Fibroblast of lung (primary cell): ENCODE measurements at regions not wholly inside any gene's neighbourhood (a gene's known extent, or its start where the extent isn't known, plus 50 kb on each side); places are given as distances from the start of the nearest gene placed in this dataset.

ENCODE experiments used
- DNase-seq, 2 donors: peaks; one replicate each; pipeline versions ENCODE4 v3.0.0 to v3.0.0-alpha.2; 2010; ENCODE audit warnings: low read depth in 2 of 2
- H2AFZ ChIP-seq: 2 replicates; pipeline ENCODE4 v1.5.1; 2012; ENCODE audit warnings: low read length, control low read depth, inconsistent platforms
- H3K27ac ChIP-seq: 2 replicates; pipeline ENCODE4 v1.5.1; 2011; ENCODE audit warnings: low read length, control low read depth; ENCODE audit not compliant: insufficient read depth
- H3K27me3 ChIP-seq: 2 replicates; pipeline ENCODE4 v1.5.1; 2011; ENCODE audit warnings: mild to moderate bottlenecking, low read length; ENCODE audit not compliant: control insufficient read depth, insufficient read depth
- H3K36me3 ChIP-seq: 2 replicates; pipeline ENCODE4 v1.5.1; 2011; ENCODE audit warnings: low read length; ENCODE audit not compliant: control insufficient read depth, insufficient read depth
- H3K4me1 ChIP-seq: 2 replicates; pipeline ENCODE4 v1.5.1; 2011; ENCODE audit warnings: low read length; ENCODE audit not compliant: control insufficient read depth, insufficient read depth; ENCODE audit errors: extremely low read depth
- H3K4me2 ChIP-seq: 2 replicates; pipeline ENCODE4 v1.5.1; 2011; ENCODE audit warnings: low read length, control low read depth; ENCODE audit not compliant: insufficient read depth; ENCODE audit errors: extremely low read depth
- H3K4me3 ChIP-seq, 4 experiments: fragments of 200-600 bp in 1 of 4; sonication (generic) in 1 of 4; replicated peaks in 1 of 4; 2 replicates each; pipeline ENCODE4 v1.5.1; 2011 to 2016; ENCODE audit warnings: low read length in 4 of 4, low read depth in 3 of 4, mild to moderate bottlenecking in 3 of 4, control low read depth in 2 of 4, inconsistent platforms in 1 of 4, mixed read lengths in 1 of 4; ENCODE audit not compliant: insufficient read depth in 1 of 4; ENCODE audit errors: control extremely low read depth in 1 of 4
- H3K79me2 ChIP-seq: 2 replicates; pipeline ENCODE4 v1.5.1; 2012; ENCODE audit warnings: mild to moderate bottlenecking, low read length, inconsistent platforms; ENCODE audit not compliant: control insufficient read depth, insufficient read depth
- H3K9ac ChIP-seq: 2 replicates; pipeline ENCODE4 v1.5.1; 2011; ENCODE audit warnings: mild to moderate bottlenecking, low read length, control low read depth; ENCODE audit not compliant: insufficient read depth
- H3K9me3 ChIP-seq: 2 replicates; pipeline ENCODE4 v1.5.1; 2012; ENCODE audit warnings: low read depth, low read length; ENCODE audit not compliant: control insufficient read depth, insufficient read depth
- H4K20me1 ChIP-seq: 2 replicates; pipeline ENCODE4 v1.5.1; 2011; ENCODE audit warnings: low read length; ENCODE audit not compliant: control insufficient read depth, insufficient read depth; ENCODE audit errors: extremely low read depth
- EZH2 ChIP-seq: IDR thresholded peaks from 2 replicates; pipeline ENCODE4 v1.5.1; 2012; ENCODE audit warnings: low read length, control low read depth, mild to moderate bottlenecking; ENCODE audit errors: missing control alignments
- TF ChIP-seq, protein P1 (sequence below), 2 donors: IDR thresholded peaks in 1 of 2; conservative IDR thresholded peaks in 1 of 2; 1 replicate in 1 of 2; 2 replicates in 1 of 2; pipeline ENCODE4 v1.5.1; 2011 to 2012; ENCODE audit warnings: low read length in 2 of 2, control low read depth in 1 of 2, inconsistent platforms in 1 of 2, low read depth in 1 of 2, mild to moderate bottlenecking in 1 of 2

GRCh38 chr6:81376745-81377144 is 375.7 kb downstream of the TENT5A start:
- no peak overlapping the region for H3K9ac ChIP-seq
- no peaks in the 10 kb centered on the region for H3K9me3 ChIP-seq
- no peaks in the 10 kb centered on the region for H3K4me1 ChIP-seq
- no peaks in the 10 kb centered on the region for H4K20me1 ChIP-seq
- H3K27me3 ChIP-seq, result no peaks in the 10 kb centered on the region
- TF ChIP-seq EZH2, result no peak
- TF ChIP-seq, protein P1, sequence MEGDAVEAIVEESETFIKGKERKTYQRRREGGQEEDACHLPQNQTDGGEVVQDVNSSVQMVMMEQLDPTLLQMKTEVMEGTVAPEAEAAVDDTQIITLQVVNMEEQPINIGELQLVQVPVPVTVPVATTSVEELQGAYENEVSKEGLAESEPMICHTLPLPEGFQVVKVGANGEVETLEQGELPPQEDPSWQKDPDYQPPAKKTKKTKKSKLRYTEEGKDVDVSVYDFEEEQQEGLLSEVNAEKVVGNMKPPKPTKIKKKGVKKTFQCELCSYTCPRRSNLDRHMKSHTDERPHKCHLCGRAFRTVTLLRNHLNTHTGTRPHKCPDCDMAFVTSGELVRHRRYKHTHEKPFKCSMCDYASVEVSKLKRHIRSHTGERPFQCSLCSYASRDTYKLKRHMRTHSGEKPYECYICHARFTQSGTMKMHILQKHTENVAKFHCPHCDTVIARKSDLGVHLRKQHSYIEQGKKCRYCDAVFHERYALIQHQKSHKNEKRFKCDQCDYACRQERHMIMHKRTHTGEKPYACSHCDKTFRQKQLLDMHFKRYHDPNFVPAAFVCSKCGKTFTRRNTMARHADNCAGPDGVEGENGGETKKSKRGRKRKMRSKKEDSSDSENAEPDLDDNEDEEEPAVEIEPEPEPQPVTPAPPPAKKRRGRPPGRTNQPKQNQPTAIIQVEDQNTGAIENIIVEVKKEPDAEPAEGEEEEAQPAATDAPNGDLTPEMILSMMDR (conservative IDR thresholded peaks at IDR 0.05 in 1 of 2, IDR thresholded peaks at IDR 0.05 in 1 of 2; ENCODE audit: low read depth in 1 of 2, low read length in 2 of 2), result no peak
- H3K36me3 ChIP-seq, result no peaks in the 10 kb centered on the region
- no peak for DNase-seq
- H3K79me2 ChIP-seq, result no peaks in the 10 kb centered on the region
- H3K27ac ChIP-seq, result no peak overlapping the region
- H3K4me2 ChIP-seq, result no peak overlapping the region
- H2AFZ ChIP-seq, result no peak overlapping the region
- H3K4me3 ChIP-seq, result no peak overlapping the region

DNA sequence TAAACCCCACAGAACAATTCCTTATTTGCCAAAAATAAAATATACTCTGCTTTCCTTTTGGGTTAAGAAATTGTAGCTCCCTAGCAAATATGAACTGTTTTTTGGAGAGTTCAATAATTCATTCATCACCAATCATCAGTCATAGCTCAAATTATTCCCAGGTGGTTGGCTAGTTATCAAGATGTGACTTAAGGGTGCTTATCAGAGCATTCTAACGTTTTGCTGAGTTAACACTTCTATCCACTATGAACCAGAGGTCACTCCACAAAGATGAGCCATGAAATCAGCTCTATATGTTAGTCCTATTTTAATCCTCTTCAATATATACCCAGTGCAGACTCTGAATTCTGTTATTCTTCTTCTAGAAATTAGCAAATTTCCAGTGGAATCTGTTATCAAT is 379.1 kb downstream of the TENT5A start:
- Histone ChIP-seq H2AFZ (no peak overlapping the region), H3K79me2 (no peaks in the 10 kb centered on the region), H3K36me3 (no peaks in the 10 kb centered on the region), H3K27ac (no peak overlapping the region), H3K4me3 (no peak overlapping the region), H3K9me3 (no peaks in the 10 kb centered on the region), H3K4me2 (no peak overlapping the region), H3K4me1 (no peaks in the 10 kb centered on the region), H4K20me1 (no peaks in the 10 kb centered on the region), H3K9ac (no peak overlapping the region), H3K27me3 (no peaks in the 10 kb centered on the region)
- DNase-seq, result no peak
- TF ChIP-seq EZH2, result no peak
- TF ChIP-seq, protein P1 (conservative IDR thresholded peaks at IDR 0.05 in 1 of 2, IDR thresholded peaks at IDR 0.05 in 1 of 2; ENCODE audit: low read depth in 1 of 2, low read length in 2 of 2), result no peak

- Histone ChIP-seq H3K9ac (no peak overlapping the region), H4K20me1 (no peaks in the 10 kb centered on the region), H3K79me2 (no peaks in the 10 kb centered on the region), H3K9me3 (no peaks in the 10 kb centered on the region), H3K4me2 (no peak overlapping the region), H3K27me3 (no peaks in the 10 kb centered on the region), H3K4me3 (no peak overlapping the region), H3K36me3 (no peaks in the 10 kb centered on the region), H2AFZ (no peak overlapping the region), H3K4me1 (no peaks in the 10 kb centered on the region), H3K27ac (no peak overlapping the region)
- TF ChIP-seq EZH2, result no peak
- TF ChIP-seq, protein P1 (conservative IDR thresholded peaks at IDR 0.05 in 1 of 2, IDR thresholded peaks at IDR 0.05 in 1 of 2; ENCODE audit: low read depth in 1 of 2, low read length in 2 of 2), result no peak
- no peak for DNase-seq
These were observed 380.6 kb downstream of the TENT5A start for GRCh38 chr6:81371930-81372329.
